GM21367 (cell line): ENCODE measurements at regions not wholly inside any gene's neighbourhood (a gene's known extent, or its start where the extent isn't known, plus 50 kb on each side); places are given as distances from the start of the nearest gene placed in this dataset.

Source experiments
- ATAC-seq: cut with Tn5 transposase; IDR thresholded peaks from one replicate; pipeline ENCODE4 v1.9.1; 2021; ENCODE audit not compliant: unreplicated experiment

DNA sequence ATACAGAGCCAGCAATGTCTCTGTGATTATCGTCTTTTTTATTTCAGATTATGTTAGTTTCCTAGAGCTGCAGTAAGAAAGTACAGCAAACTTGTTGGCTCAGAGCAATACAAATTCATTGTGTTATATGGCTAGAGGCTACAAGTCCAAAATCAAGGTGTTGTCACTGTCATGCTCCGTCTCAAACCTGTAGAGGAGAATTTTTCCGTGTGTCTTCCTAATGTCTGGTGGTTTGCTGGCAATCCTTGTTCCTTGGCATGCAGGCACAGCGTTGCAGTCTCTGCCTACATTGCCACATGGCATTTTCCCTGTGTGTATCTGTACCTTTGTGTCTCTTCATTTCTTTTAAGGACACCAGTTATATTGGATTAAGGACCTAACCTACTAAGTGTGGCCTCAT lies 244.4 kb downstream of the LRRIQ3 start:
- ATAC-seq = no peak

DNA sequence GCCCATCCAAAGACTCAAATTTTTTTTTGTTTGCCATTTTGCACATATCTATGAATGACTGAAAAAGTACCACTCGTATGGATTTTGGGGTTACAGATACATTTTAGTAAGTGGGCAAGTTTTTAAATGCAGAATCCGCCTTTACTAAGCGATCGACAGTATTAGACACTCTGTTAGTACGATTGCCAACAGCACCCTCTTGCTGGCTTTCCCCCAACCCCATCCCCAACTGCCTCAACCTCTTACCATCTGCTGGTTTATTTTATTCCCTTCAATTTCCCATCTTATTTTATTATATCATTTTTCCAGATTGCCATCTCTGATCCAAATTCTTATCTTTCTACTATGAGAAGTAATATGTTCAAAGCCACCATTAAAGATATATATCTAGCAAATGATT lies 244.8 kb downstream of the LRRIQ3 start:
- ATAC-seq = no peak

DNA sequence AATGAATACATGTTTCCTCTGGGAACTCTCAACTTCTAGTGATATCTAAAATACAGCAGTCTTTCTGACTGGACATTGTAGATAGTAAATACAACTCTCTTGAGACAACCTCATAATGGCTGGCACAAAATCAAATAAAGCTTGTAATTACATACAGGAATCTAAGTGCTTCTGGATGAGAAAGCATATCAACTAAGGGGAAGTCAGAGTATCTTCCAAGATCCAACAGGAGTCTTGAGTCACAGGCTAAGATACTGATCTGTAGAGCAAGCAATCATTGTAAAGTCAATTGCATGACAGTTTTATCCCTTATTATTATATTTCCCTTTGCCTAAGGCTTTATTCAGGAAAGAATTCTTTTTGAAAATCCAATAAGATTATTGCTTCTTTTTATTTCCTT lies 249.9 kb downstream of the LRRIQ3 start:
- ATAC-seq = no peak

DNA sequence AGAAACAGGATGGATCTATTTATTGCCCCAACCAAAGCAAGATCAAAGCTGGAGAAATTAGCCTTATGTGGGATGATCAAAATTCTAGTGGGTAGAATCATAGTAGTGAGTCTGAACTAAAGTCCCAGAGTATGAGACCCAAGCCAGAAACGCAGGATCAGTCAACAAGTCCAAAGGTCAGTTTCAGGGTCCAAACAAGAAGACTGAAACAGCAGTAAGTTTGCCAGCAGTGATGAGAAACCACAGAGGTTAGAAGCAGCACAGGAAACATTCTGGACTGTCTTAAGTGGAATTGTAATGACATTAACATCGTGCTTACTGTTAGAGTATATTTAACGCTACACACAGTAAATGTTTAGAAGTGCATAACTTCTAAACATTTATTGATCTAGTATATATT lies 251.0 kb downstream of the LRRIQ3 start:
- no peak for ATAC-seq

DNA sequence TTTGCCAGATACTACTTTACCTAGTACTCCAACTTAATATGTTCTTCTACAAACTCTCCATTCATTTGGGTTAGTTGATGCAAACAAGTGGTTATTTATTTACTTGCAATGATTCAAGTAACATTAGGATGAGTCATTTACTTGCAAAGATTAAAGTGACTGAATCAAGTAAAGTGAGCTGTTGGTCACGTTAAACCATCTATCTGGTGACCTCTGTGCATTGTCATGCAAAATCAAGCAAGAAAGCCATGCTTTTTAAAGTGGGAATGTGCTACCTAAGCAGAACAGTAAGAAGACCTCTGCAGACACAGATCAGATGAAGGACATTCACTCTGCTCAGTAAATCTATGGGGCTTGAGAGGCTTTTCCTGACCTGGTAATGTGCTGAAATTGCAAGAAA lies 254.7 kb downstream of the LRRIQ3 start:
- ATAC-seq = no peak

DNA sequence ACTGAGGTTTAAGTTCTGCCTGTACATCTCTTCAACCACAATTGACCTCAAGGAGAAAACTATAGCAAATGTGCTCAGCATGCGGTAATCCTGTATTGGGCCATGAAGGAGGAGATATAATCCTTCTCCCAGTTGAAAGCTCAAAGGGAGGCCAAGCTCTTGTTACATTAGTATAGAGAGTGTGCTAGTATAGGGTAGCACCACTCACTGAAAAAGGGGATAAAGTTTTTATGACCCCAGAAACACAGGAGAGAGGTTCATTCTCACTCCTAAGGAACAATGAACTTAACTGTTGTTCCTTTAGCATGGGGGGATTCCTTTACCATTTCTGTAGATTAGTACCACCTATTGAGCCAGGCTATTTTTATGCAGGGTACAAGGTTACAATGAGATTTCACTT lies 267.7 kb downstream of the LRRIQ3 start:
- ATAC-seq = no peak

DNA sequence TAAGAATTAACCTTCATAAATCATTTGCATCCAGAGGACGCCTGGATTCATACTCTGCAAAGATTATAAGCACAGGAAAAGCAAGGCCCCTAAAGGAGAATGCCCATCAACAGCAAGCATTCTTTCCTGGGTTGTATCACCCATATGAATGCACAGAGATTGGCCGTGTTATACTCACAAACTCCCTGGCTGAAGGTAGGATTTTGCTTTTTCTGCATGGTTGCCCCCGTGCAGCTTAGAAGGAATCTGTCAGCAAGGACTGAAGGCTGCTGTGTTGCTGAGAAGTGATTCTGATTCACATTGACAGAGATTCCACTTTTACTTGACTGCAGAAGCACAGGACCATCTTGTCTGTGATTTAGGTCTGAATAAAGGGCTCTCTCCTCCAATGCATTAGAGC lies 283.0 kb downstream of the LRRIQ3 start:
- no peak for ATAC-seq

DNA sequence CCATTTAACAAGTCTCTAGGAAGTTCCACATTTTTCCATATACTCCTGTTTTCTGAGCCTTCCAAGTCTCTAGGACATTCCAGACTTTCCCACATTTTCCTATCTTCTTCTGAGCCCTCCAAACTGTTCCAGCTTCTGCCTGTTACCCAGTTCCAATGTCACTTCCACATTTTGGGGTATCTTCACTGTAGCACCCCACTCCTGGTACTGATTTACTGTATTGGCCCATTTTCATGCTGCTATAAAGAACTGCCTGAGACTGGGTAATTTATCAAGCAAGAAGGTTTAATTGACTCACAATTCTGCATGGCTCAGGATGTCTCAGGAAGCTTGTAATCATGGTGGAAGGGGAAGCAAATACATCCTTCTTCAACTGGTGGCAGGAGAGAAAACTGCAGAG lies 285.0 kb downstream of the LRRIQ3 start:
- no peak for ATAC-seq

DNA sequence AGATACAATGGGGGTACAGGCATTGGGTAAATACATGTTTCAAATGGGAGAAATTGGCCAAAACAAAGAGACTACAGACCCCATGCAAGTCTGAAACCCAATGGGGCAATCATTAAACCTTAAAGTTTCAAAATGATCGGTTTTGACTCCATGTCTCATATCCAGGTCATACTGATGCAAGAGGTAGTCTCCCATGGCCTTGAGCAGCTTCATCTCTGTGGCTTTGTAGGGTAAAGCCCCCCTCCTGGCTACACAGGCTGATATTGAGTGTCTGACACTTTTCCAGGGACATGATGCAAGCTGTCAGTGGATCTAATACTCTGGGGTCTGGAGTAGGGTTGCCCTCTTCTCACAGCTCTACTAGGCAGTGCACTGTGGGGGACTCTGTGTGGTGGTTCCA lies 286.1 kb downstream of the LRRIQ3 start:
- no peak for ATAC-seq

DNA sequence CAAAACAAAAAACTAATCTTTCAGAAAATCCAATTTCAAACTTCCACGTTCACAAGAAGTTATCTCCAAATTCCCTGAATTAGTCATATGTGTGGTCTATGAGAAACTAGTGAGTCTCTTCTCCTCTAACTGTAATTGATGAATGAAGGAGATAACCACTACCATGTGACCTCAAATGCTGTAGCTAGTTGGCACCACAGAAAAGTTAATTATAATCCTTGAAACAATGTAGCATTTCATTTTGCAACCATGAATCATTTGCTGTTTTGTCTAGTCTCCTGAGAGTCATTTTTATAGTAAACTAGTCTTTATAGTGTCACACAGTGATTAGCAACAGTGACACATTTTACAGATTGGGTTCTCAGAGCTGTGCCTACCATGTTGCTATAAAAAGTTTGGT lies 287.5 kb downstream of the LRRIQ3 start:
- no peak for ATAC-seq

DNA sequence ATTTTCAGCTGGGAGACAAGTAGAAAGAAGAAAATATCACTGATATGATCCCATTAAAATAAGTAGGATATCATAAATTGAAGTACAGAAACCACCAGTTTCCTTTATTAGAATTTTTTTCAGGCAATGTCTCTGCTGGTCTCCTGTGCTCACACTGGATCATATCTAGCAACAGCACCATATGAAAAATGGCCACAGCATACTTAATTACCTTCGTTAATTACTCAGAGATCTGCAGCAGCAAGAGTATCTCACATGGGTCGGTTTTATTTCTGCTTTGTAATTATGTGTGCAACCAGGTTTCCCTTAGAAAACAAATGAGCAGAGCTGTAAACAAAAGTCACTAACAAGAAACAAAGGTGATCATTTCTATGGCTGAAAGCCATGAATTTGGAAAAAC lies 287.9 kb downstream of the LRRIQ3 start:
- no peak for ATAC-seq

DNA sequence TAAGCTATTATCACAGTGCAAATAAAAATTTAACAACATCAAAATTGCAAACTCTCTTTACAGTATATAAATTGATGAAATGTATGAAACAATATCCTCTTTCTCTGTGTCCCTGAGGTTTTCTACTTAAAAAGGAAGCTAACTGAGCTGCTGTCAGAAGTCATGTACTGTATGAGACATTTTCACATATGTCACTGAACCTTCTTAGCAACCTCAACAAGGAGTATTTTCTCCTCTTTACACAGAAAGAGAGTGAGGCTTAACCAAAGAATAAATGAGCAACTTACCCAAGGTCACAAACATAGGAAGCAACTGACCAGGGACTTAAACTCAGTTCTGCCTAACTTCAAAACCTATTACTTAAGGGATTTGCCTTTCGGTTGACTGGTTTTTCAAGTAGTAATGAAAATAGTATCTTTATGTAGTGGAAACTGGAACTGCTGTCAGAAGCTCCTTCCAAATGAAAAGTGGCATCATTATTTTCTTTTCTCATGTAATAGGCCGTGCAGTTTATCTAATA lies 288.9 kb downstream of the LRRIQ3 start:
- ATAC-seq = no peak

DNA sequence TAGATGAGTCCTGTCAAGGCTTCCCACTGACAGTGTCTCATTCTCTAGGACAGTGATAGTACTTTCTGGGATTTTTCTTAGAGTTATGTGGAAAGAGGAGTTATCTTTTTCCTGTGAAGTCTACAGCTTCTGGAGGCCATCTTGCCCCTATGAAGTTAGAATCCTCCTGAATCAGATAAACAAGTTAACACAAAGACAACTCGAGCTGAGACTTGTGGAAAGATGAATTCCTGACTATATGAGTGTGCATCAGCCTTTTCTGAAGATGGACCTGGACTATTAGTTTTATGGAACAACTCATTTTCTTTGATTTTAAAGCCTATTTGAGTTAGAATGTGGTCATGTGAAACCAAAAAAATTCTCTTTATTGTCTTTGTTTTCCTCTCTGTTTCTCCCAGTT lies 290.9 kb downstream of the LRRIQ3 start:
- no peak for ATAC-seq

DNA sequence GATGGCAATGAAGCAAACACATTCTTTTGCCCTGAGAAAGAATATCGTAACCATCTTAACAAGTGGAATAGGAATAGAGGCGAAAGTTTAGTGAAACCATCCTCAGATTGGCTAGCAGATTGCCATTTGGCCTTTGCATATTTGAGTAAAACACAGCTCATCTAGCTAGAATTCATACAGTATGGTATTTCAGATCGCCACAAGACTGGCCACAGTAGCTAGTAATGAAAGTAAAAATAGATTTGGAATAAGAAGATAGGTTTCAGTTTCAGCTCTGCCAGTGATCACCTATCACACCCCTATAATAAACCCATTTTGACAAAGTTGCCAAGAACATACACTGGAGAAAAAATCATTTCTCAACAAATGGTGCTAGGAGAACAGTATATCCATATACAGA lies 294.9 kb downstream of the LRRIQ3 start:
- no peak for ATAC-seq

DNA sequence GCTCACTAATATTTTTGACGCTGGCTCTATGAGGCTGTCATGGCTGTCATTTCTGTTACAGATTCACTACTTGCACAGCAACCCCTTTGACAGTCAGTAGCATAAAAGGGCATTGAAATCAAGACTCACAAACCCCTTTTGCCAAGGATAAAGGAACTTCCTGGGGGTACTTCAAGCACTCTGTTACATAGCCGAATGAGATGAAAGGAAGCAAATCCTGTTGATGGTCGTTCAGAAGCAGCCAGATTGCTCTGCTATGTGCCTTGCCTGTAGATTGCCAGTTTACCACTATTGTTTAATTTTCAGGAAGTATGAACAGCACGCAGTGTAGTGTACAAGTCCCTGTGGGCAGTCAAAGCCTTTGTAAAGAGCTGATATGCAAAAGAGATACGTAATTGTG lies 296.2 kb downstream of the LRRIQ3 start:
- ATAC-seq = no peak

DNA sequence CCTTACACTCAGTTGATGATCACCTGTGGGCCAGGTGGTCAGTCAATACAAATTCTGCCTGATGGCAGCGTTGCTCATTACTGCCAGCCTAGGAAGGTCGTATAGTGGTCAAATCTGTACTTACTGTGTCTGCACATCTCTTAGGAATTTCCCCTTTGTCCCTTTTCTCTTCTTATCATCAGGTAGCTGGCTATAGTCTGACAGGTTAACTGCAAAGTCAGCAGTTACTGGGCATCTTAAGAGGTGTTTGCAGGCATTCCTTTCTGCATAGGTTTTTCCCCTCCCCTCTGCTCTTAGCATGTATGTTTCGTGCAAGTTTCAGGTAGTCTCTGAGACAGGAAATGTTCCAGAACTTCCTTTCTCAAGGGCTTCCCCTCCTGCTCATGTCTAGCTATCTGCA lies 298.7 kb downstream of the LRRIQ3 start:
- ATAC-seq = no peak

DNA sequence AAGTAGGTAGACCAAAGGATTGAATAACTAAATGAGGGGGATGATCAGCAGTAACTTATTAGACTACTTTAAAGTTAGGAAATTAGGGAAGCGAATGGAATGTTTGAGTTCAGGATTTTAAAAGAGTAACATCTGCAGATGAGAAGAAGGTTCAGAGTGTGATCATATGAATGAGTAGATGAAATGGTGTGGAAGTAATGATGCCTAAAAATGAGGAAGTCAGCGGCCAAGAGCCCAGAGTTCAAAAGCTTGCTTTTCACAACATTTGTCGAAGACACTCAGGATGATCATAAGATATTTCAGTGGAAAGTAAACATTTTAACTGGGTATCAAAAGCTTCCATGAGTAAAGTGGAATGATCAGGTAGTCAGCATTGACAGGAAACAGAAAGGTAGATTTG lies 299.4 kb downstream of the LRRIQ3 start:
- no peak for ATAC-seq

DNA sequence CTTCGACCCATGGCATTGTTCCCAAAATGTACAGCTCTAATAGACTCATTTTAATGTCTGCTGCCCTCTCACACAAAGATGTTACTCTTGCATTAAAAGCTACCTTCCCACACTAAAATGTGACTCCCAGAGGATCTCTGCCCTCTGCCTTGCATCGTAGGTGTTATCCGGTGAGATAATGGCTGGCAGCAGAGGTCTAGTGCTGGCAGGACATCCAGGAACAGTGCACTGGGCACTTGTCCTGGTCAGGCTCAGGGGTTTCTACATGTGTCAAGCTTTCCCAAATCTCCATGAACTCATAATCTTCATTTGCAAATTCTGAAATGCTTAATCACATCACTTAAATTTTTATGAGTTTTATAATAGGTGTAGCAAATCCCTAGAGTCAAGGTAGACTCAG lies 310.6 kb downstream of the LRRIQ3 start:
- ATAC-seq = no peak

DNA sequence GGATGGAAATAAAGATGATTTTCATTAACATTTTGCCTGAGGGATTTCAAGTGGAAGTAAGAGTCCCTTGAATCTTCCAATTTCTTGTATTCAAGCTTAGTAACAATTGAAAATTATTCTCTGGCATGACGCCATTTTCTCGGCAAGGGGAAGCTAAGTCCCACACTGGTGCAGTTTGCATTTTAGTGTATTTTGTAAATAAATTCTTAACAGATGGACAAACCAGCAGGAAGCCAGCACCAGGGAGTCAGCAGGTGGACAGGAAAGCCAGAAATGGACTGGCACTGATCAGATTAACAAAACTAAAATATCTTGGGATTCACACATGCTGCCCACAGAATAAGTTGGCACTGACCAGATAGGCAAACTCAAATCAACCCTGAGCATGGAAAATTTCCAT lies 311.3 kb downstream of the LRRIQ3 start:
- ATAC-seq = no peak

DNA sequence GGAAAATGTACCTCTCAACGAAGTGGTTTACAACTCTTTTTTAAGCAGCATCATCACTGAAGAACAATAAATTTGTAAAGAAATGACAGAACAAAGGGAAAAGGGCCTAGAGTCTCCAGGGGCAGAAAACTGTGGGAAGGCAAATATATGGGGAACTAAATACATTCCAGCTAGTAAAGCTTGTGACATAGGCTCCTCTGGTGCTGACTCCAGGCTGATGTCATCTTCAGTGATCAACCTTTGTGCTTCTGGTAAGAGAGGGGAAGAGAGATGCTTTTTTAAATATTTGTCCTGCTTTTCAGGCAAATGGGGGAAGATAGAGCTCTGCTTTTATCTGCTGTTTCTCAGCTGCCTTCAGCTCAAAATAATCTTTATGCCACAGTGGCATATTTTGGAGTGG lies 323.2 kb downstream of the LRRIQ3 start:
- no peak for ATAC-seq

DNA sequence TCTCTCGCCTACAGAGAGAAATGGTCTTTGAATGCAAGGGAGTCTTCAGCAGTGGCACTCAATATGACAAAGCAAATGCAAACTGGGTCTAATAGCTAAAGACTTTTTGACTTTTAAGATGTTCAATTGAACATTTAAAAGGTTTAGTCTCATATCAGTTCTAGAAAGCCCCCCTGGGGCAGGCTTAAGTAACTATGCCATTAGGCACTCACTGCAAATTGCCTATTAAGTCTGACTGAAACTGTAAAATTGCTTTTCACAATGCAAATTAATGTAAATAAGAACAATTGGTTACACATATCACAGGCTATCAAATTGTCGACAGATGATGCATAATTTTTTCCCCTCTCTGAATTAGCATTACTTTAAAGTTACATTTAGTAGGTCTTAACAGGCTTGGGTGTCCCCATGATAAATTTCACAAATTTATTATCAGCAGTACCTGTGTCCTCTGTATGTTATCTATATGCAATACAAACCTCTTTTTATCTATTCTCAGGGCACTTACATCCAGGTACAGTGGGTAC lies 329.1 kb downstream of the LRRIQ3 start:
- ATAC-seq = no peak

DNA sequence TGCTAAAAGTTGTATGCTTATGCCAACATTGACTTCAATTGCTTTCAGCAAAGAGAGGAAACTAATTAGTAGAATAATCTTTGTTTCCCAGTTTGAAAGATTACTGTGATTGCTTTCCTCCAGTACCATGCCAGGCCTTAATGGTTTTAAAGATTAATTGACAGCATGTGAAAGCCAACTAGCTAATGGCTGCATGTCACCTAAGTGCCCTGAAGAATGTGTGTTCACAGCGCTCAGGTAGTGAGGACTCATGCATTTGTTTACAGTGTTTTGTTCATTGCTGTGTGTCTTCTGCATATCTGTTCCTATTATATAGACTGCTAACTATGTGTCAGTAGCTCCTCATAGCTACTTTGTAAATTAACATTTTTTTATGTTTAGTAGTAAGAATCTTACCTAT lies 335.6 kb downstream of the LRRIQ3 start:
- ATAC-seq = no peak

DNA sequence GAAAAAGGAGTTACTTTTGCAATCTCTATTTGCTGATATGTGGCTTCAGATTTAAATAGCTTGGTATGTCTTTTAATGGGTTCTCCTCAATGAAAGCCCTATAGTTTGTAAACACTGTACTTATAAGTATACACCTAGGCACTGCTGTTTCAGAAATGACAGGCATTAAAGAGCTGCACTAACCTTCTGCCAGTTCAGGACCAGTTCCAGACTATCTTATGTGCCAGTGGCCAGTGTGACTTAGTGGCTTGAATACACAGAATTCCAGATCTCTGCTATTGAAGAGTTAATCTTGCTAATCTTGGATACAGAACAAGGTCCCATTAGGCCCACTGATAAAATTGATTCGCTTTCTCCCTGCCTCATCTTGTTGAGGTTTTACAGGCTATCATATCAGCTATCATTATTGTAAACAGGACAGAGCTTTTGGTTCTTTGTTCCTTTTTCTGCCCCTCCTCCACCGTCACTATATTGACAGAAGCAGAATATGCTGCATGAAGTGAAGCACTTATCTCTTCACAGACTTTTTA lies 337.5 kb downstream of the LRRIQ3 start:
- no peak for ATAC-seq
